Activated CD4-positive, alpha-beta T cell treated with anti-CD3 and anti-CD28 coated beads for 48 hours (primary cell): ENCODE measurements at regions not wholly inside any gene's neighbourhood (a gene's known extent, or its start where the extent isn't known, plus 50 kb on each side); places are given as distances from the start of the nearest gene placed in this dataset.
A peak's percentile ranks its signal among the peaks of the same experiment; 100 is the strongest.
"Not testable (repeated sequence)": the region's sequence is repeated elsewhere in the genome, so short reads cannot be mapped to it uniquely, and the experiment has no call there.

ENCODE experiments used
- DNase-seq: peaks from one replicate; pipeline ENCODE4 v3.0.0-alpha.2; 2020

DNA sequence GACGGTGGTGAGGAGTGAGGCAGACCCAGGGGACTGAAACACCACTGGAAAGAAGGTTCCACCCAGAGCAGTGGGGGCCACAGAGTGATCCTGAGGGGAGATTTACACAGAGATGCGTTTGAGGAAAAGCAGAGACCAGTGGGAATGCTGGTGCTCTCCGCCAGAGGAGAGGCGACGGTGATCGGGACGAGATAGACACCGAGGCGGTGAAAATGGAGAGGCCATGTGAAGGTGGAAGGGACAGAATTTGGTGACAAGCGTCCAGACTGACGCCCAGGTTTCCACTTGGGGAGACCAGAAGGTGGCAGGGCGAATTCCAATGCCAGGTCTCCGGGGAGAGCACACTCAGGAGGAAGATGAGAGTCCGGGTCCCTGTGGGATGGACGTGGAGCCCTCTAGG is 374.8 kb downstream of the CNTNAP3B start:
- DNase-seq, result not testable (repeated sequence)

DNA sequence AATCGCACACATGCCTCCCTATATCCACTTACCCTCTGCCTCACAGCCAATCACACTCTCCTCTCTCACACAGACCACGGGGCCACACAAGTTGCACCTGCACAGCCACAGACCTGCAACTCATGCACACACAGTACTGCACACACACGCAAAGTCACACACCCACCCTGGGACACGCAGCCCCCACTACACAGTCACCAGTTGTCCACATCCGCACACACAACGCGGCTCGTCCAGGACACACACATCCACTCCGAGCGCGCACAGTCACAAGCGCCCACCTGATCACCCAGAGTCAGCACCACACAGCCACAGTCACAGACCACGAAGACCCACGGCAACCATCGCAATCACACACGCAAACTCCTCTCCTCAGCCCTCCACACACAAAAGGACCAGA is 387.3 kb downstream of the CNTNAP3B start:
- DNase-seq, result not testable (repeated sequence)

DNA sequence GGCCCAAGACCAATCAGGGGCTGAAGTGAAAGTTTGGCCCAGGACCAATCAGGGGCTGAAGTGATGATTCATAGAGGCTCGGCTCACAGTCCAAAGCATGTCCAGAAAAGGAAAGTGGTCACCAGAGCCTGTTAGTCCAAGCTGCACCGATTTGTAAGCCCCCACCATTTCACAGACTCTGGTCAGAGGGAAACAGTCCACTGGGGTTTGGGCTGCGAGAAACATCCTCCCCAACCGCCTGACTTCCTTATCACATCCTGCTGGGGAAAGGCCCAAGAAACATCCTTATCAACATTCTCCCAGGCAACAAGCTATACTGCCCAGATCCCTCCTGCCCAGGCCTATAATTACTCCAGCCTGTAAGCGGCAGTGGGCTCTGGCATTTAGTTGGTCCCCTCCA is 388.1 kb downstream of the CNTNAP3B start:
- not testable (repeated sequence) for DNase-seq

DNA sequence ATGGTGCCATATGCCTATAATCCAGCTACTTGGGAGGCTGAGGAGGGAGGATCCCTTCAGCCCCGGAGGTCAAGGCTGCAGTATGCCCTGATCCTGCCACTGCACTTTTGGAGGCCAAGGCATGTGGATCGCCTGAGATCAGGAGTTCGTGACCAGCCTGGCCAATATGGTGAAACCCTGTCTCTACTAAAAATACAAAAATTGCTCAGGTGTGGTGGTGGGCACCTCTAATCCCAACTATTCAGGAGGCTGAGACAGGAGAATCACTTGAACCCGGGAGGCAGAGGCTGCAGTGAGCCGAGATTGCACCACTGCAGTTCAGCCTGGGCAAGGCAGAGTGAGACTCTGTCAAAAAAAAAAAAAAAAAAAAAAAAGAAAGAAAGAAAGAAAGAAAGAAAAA is 390.5 kb downstream of the CNTNAP3B start:
- not testable (repeated sequence) for DNase-seq

DNA sequence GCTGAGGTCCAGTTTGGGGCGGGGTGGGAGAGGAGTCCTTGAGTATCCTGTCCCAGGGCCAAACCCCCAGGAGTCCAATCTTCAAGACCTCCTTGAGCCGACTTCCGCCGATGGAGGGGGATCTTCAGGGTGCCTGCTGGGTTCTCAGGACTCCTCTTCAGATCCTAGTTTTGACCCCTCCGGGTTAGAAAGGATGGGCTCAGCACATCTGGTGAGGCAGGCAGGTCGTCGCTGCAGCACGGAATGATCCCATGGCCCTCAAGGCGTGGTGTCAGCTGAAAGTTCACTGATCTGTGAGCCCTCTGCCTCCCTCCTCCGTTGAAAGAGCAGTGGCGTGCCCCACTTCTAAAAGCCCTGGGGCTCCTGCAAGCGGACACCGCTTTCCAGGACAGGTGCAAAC is 430.0 kb downstream of the CNTNAP3B start:
- not testable (repeated sequence) for DNase-seq

DNA sequence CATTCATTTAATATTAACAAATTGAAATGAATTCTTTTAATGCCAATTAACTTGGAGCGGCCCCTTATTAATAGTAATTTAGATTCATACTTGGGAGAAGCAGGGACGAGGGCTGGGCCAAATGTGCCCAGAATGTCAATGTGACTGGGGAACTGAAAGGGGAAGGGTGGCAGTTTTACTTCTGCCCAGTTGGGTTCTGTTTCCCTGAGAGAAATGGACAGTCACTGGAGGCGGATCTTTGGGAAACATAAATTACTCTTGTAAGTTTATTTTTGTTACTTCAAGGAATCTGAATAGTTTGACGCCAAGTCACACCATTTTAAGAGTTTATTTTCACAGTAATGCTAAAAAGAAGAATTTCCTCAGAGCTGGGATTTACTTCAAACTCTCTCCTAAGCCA is 432.1 kb downstream of the CNTNAP3B start:
- DNase-seq, result not testable (repeated sequence)

DNA sequence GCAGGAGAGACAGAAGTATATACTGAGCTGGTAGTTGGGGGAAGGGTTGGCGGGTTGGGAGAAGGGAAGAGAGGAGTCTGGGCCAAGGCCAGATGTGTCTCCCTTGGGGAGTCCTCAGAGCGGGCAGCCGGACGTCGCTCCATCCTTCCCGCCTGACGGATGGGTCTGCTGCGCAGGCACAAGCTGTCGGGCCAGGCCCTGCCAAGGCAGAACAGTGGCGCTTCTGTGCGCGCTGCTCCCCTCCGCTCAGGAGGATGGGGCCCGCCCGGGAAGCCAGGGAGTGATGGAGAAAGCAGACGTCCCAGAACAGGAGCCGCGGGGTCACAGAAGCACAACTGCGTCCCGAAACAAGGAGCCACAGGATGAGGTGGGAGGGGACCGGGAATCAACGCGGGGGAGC is 449.9 kb downstream of the CNTNAP3B start:
- DNase-seq, result not testable (repeated sequence)

DNA sequence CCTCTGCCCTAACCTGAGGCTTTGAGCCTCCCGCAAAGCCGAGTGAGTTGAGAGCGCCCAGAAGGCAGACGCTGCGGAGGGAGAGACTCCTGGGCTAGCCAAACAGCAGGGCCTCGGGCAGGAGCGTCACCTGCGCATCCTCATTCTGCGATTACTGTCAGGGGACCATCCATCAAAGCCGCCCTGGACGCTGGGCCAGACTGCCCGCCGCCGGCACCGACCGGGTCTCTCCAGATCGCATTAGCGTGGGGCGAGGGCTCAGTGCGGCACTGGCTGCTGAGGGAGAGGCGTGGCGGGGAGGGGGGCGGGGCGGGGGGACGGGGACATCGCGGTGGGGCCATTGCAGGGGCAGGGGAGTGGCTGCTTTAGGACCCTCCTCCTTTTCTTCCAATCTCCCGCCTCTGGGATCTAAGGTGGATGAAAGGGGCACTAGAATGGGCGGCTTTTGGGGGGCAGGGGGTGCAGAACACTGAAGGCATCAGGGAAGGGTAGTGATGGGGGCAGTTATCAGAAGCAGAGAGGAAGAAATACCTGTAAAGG is 465.7 kb downstream of the CNTNAP3B start:
- not testable (repeated sequence) for DNase-seq

DNA sequence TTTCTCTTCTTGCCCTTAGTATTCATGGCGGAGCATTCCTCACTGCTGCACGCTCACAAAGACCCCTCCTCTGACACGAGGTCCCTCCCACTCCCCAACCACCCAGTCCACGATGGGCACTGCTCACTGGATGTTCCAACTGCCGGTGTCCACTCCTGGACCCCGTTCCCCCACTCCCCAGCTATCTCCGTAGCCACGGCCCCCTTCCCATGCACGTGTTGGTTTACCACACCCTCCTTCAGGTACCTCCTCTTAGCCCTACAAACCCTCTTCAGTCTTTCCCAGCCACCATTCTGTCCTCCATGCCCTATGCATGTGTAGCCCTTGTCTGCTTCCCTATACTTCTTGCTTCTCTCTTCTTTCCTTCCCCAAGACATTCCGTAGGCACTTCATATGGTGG is 469.6 kb upstream of the ZNG1F start:
- DNase-seq, result not testable (repeated sequence)

DNA sequence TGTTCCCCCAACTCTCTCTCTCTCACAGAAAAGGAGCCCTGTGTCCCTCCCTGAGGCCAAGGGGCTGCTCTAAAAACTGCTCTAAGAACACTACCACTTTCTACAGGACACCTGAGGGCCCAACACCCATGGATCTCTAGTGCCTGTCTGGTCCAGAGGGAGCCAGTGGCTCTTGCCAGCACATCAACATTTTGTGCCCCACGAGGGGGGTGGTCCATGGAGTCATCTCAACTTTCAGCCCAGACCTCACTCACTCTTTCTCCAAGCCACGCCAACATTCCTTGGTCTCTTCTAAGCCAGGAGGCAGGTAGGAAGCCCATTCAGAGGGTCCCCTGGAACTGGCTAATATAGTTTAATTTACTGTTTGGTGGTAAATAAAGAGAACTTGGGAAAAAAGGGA is 469.0 kb upstream of the ZNG1F start:
- not testable (repeated sequence) for DNase-seq

DNA sequence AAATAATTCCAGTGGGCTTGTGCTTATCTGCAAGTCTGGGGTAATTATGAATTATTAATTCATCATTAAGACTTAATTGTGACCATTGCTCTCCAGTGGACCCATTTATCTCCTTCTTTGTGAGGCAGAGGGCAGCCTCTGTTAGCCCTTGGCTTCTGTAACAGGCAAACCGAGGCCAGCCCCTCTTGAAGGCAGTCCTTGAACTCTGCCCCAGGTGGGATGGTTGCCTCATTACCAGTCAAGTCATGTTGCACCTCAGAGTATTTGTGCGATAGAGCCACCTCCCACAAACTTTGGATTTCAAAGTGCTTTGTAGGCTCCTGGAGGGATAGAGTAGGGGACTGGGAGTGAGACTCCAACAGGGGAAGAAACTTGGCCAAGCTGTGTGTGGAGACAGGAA is 468.0 kb upstream of the ZNG1F start:
- DNase-seq, result not testable (repeated sequence)

DNA sequence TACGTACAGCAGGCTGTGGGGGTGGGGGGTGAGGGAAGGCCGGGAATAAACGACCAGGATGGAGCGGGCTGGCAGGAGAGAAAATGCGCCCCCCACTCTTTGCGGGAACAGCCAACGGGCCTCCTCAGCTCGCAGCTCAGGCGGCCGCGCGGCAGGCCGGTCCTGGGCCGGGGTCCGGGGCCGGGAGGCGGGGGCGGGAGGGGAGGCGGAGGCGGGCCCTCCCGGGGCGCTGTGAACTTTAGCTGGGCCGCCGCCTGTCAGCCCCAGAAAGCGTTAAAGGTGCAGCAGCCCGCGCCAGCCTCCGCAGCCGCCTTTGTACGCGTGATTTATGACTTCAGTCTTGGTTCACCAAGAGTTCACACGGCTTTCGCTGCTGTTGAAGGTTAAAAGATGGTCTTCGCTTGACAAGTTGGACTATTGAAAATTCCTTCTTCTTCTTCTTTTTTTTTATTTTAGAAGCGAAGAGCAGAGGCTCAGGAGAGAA is 466.0 kb upstream of the ZNG1F start:
- peak; percentile 13 for DNase-seq

DNA sequence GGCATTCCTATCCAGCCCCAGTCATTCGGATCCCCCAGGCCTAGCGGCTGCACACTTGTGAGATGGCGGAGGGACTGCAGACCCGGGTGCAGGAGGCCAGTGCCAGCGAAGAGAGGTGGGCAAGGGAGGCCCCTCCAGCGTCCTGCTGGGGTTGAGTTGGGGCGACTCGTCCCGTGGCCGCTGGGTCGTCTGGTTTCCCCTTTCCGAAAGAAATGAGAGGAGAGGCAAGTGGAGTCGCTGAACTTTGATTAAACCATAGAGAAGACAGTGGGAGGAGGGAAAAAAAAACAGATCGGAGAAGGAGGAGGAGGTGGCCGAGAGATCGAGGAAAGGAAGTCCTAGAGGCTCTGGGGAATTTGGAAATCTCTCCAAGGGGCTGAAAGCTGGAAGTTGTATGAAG is 465.2 kb upstream of the ZNG1F start:
- not testable (repeated sequence) for DNase-seq

DNA sequence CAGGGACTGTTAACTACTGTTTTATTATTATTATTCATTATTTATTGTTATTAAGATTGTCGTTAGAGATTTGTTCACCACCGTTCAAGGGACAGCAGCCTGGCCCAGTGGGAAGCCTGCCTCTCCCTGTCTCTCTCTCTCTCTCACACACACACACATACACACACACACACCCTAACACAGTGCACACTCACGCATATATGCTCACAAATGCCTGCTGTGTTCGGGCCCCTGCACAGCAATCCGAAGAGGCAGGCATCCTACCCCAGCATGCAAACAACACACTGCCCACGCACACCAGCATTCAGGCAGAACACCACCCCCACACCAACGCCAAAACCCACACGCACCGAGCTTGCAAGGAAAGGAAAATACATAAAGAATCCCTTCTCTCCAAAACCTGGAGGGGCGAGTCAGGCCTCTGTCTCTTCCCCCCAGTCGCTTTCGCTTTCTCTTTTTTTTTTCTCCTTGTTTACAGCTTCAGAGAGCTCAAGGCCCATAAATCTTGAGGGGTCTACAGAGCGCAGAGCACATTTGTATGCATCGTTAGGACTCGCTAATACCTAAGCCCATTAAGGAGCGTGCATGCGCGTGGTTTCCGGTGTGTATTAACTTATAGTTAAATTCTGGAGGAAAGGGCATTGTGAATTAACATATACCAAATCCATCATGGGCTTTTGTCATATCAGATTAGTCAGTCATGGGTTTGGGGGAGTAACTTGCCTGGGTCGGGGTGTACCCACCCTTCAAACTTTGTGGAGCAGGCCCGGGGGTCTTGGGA is 464.6 kb upstream of the ZNG1F start:
- not testable (repeated sequence) for DNase-seq

DNA sequence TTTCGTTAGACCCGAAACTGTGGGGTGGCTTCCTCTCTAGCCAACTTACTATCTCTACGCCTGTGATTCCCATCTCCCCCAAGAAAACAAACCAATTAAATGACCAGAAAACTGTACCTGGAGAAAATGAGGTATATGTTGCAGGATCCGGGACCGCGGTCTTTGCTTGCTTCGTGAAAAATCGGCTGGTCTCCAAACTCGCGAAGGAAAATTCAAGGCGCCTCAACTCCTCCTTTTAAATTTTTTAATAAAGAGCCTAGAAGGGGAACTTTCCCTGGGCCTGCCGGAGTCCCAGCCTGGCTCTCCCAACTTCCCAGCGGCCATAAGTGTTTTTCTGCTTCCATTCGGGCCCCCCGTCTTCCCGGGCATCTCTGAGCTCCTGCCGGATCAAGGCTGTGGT is 463.7 kb upstream of the ZNG1F start:
- DNase-seq, result not testable (repeated sequence)

DNA sequence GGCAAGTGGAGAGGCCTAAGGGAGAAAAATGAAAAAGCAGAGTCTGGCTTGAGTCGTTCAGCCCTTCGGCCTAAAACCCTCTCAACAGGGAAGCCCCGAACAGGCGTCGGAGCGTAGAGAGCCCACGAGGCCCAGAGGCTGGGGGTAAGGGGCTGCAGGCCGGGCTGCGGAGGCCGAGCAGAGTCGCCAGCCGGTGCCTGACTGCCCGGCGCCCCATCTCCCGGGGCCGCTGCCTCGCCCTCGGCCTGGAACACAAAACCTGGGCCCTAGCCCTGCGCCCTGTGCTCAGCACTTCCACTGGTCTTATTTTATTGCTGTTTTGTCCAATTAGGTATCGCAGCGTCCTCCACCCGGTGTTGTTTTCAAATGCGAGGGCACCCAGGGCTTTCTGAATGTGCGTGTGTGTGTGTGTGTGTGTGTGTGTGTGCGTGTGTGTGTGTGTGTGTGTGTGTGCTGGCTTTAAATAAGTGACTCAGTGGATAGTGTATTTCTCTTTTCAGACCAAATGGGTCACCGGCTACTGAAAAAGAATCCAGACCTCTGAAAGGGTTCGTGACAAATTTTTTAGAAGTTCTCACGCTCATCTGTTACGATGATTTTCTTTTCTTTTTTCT is 463.1 kb upstream of the ZNG1F start:
- not testable (repeated sequence) for DNase-seq

DNA sequence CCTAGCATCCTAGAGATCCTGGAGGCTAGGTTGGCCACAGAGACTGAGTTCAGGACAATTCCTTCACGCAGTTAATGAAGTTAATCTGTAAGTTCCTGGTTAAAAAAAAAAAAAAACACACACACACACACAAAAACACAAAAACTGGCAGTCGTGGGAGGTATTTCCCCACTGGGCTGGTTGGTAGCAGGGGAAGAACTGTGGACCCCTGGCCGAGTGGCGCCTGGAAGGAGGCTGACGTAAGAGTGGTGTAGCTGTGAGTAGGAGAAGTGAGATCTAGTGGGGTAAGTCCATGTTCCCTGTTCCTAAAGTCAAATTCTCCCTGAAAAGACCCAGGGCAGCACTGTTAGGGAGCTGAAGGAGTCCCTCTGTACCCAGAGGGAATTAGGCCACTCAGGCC is 461.0 kb upstream of the ZNG1F start:
- not testable (repeated sequence) for DNase-seq

DNA sequence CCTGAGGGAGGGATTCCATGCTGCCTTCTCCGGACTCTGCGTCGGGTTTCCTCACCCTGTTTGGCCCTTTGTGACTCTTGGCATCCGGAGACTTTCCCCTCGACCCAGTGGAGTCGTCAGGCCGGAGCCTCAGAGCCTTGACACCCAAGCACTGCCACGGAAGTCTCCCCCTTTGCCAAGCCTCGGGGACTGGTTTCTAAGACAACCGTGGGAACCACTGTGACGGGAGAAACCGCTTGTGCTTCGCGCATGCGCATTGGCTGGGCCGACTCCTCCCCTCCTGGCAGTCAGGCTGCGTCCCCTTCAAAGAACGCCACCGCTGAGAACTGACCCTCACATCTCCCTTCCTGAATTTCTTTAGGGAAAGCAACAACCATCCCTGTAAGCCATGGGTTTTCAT is 459.4 kb upstream of the ZNG1F start:
- peak; percentile 46 for DNase-seq

DNA sequence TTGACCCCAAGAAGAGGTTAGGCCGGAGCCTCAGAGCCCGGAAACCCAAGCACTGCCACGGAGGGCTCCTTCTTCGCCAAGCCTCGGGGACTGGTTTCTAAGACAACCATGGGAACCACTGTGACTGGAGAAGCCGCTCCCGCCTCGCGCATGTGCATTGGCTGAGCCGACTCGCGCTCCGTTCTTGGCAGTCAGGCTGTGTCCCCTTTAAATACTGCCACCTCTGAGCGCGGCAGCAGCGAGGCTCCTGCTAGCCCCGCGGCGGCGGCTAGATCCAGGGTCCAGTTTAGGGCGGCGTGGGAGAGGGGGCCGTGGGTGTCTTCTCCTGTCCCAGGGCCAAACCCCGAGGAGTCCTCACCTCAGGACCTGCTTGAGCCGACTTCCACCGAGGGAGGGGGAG is 457.1 kb upstream of the ZNG1F start:
- not testable (repeated sequence) for DNase-seq

DNA sequence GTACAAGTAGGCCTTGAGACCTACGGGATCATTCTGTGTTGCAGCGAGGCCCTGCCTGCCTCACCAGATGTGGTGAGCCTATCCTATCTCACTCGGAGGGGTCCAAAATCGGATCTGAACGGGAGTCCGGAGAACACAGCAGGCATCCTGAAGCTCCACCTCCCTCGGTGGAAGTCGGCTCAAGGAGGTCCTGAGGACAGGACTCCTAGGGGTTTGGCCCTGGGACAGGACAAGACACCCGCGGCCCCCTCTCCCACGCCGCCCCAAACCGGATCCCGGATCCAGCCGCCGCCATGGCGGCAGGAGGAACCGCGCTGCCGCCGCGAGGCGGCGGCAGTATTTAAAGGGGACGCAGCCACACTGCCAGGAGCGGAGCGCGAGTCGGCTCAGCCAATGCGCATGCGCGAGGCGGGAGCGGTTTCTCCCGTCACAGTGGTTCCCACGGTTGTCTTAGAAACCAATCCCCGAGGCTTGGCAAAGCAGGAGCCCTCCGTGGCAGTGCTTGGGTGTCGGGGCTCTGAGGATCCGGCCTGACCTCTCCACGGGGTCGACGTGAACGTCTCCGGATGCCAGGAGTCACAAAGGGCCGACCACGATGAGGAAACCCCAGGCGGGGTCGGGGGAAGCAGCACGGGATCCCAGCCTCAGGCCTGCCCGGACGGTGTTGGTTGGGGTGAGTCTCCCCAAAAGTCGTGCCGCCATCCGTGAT is 454.6 kb upstream of the ZNG1F start:
- peak; percentile 70 for DNase-seq

DNA sequence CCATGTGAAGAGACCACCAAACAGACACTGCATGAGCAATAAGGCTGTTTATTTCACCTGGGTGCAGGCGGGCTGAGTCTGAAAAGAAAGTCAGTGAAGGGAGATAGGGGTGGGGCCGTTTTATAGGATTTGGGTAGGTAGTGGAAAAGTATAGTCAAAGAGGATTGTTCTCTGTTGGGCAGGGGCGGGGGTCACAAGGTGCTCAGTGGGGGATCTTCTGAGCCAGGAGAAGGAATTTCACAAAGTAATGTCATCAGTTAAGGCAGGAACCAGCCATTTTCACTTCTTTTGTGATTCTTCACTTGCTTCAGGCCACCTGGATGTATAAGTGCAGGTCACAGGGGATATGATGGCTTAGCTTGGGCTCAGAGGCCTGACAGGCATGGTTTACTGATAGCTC is 444.6 kb upstream of the ZNG1F start:
- not testable (repeated sequence) for DNase-seq

DNA sequence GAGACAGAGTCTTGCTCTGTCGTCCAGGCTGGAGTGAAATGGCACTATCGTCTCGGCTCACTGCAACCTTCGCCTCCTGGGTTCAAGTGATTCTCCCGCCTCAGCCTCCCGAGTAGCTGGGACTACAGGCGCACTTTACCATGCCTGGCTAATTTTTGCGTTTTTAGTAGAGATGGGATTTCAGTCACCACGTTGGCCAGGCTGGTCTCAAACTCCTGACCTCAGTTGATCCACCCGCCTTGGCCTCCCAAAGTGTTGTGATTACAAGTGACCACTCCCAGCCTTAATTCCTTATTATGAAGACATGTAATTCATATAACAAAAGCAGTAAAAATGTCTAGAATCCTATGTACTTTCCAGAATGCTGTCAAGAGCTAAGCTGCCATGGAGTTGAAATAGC is 434.5 kb upstream of the ZNG1F start:
- DNase-seq, result not testable (repeated sequence)

DNA sequence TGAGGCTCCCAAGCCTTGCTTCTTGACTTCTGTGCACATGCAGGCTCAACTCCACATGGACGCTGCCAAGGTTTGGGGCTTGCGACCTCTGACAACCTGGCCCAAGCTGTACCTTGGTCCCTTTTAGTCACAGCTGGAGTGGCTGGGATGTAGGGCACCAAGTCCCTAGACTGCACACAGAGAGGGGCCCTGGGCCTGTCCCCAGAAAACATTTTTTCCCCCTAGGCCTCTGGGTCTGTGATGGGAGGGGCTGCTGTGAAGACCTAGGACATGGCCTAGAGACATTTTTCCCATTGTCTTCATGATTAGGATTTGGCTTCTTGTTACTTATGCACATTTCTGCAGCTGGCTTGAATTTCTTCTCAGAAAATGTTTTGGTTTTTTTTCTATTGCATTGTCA is 430.1 kb upstream of the ZNG1F start:
- not testable (repeated sequence) for DNase-seq
